ENCODE measurements at regions not wholly inside any gene's neighbourhood (a gene's known extent, or its start where the extent isn't known, plus 50 kb on each side); places are given as distances from the start of the nearest gene placed in this dataset.
"Not testable (repeated sequence)": the region's sequence is repeated elsewhere in the genome, so short reads cannot be mapped to it uniquely, and the experiment has no call there.

GRCh38 chr3:80434366-80434765, 666.6 kb upstream of the ROBO1 start:
- no peak for DNase-seq

- no peak for DNase-seq
Measured at GRCh38 chr3:80424951-80425350, 657.2 kb upstream of the ROBO1 start.

GRCh38 chr3:80408030-80408721, 640.4 kb upstream of the ROBO1 start:
- no peak for DNase-seq

- no peak for DNase-seq
Measured at GRCh38 chr3:80405618-80406017, 637.8 kb upstream of the ROBO1 start.

- no peak for DNase-seq
Measured at GRCh38 chr3:80395023-80395422, 627.2 kb upstream of the ROBO1 start.

- DNase-seq = no peak
Measured at GRCh38 chr3:80391573-80391972, 623.8 kb upstream of the ROBO1 start.

GRCh38 chr3:80384811-80385210, 617.0 kb upstream of the ROBO1 start:
- DNase-seq = no peak

GRCh38 chr3:80374423-80374822, 606.6 kb upstream of the ROBO1 start:
- no peak for DNase-seq

GRCh38 chr3:80368616-80369015, 600.8 kb upstream of the ROBO1 start:
- DNase-seq = no peak

- no peak for DNase-seq
Measured at GRCh38 chr3:80366808-80367548, 599.2 kb upstream of the ROBO1 start.

GRCh38 chr3:80357761-80358160, 590.0 kb upstream of the ROBO1 start:
- no peak for DNase-seq

GRCh38 chr3:80355144-80355543, 587.3 kb upstream of the ROBO1 start:
- DNase-seq = no peak

- no peak for DNase-seq
Measured at GRCh38 chr3:80351201-80351600, 583.4 kb upstream of the ROBO1 start.

GRCh38 chr3:80350771-80351170, 583.0 kb upstream of the ROBO1 start:
- no peak for DNase-seq

GRCh38 chr3:80338366-80338765, 570.6 kb upstream of the ROBO1 start:
- no peak for DNase-seq

GRCh38 chr3:80334534-80334933, 566.7 kb upstream of the ROBO1 start:
- no peak for DNase-seq

GRCh38 chr3:80331494-80332170, 563.8 kb upstream of the ROBO1 start:
- DNase-seq = no peak

- DNase-seq = not testable (repeated sequence)
Measured at GRCh38 chr3:80314541-80314940, 546.7 kb upstream of the ROBO1 start.

- no peak for DNase-seq
Measured at GRCh38 chr3:80308637-80309036, 540.8 kb upstream of the ROBO1 start.

GRCh38 chr3:80307844-80308243, 540.0 kb upstream of the ROBO1 start:
- no peak for DNase-seq

- DNase-seq = no peak
Measured at GRCh38 chr3:80297720-80298119, 529.9 kb upstream of the ROBO1 start.

GRCh38 chr3:80285388-80285787, 517.6 kb upstream of the ROBO1 start:
- no peak for DNase-seq

GRCh38 chr3:80283783-80284182, 516.0 kb upstream of the ROBO1 start:
- DNase-seq = no peak

GRCh38 chr3:80278056-80278455, 510.3 kb upstream of the ROBO1 start:
- no peak for DNase-seq

Data from RPMI8226 (cell line).